ENCODE measurements at regions not wholly inside any gene's neighbourhood (a gene's known extent, or its start where the extent isn't known, plus 50 kb on each side); places are given as distances from the start of the nearest gene placed in this dataset.

- no peak overlapping the region for H3K4me2 ChIP-seq (ENCODE audit: low read depth, low read length, poor library complexity, severe bottlenecking)
- no peaks in the 10 kb centered on the region for H3K79me2 ChIP-seq (ENCODE audit: low read length)
Observed at GRCh38 chr9:118313965-118314364, 609.8 kb downstream of the TLR4 start.

GRCh38 chr9:118316831-118317343 lies 612.7 kb downstream of the TLR4 start:
- no peaks in the 10 kb centered on the region for H3K79me2 ChIP-seq (ENCODE audit: low read length)
- H3K9me3 ChIP-seq (ENCODE audit: low read length) = peaks cover 9% of the 10 kb centered on the region
- H3K36me3 ChIP-seq (ENCODE audit: insufficient read depth, low read length) = no peaks in the 10 kb centered on the region
- H3K27ac ChIP-seq (ENCODE audit: low read length) = no peak overlapping the region
- no peaks in the 10 kb centered on the region for H3K27me3 ChIP-seq (ENCODE audit: low read length)
- DNase-seq = no peak
- H3K9ac ChIP-seq (ENCODE audit: low read length) = no peak overlapping the region
- H4K20me1 ChIP-seq (ENCODE audit: insufficient read depth, low read depth, low read length) = no peaks in the 10 kb centered on the region
- H2AFZ ChIP-seq (ENCODE audit: low read length) = no peak overlapping the region
- no peak overlapping the region for H3K4me3 ChIP-seq (ENCODE audit: low read length)
- no peak overlapping the region for H3K4me2 ChIP-seq (ENCODE audit: low read depth, low read length, poor library complexity, severe bottlenecking)
- H3K9me2 ChIP-seq (replicated peaks; ENCODE audit: insufficient read depth, low read length) = no peaks in the 10 kb centered on the region
- no peaks in the 10 kb centered on the region for H3K4me1 ChIP-seq (ENCODE audit: low read length)

More at GRCh38 chr9:118313965-118314364, 609.8 kb downstream of the TLR4 start:
- H3K4me1 ChIP-seq (ENCODE audit: low read length) = no peaks in the 10 kb centered on the region
- H3K9me2 ChIP-seq (replicated peaks; ENCODE audit: insufficient read depth, low read length) = no peaks in the 10 kb centered on the region
- H3K36me3 ChIP-seq (ENCODE audit: insufficient read depth, low read length) = no peaks in the 10 kb centered on the region
- no peak for DNase-seq
- peaks cover 30% of the 10 kb centered on the region for H3K9me3 ChIP-seq (ENCODE audit: low read length)
- no peaks in the 10 kb centered on the region for H3K27me3 ChIP-seq (ENCODE audit: low read length)
- no peaks in the 10 kb centered on the region for H4K20me1 ChIP-seq (ENCODE audit: insufficient read depth, low read depth, low read length)
- H2AFZ ChIP-seq (ENCODE audit: low read length) = no peak overlapping the region
- no peak overlapping the region for H3K27ac ChIP-seq (ENCODE audit: low read length)
- no peak overlapping the region for H3K4me3 ChIP-seq (ENCODE audit: low read length)
- no peak overlapping the region for H3K9ac ChIP-seq (ENCODE audit: low read length)

GRCh38 chr9:118318770-118319431 lies 614.7 kb downstream of the TLR4 start:
- H4K20me1 ChIP-seq (ENCODE audit: insufficient read depth, low read depth, low read length) = no peaks in the 10 kb centered on the region
- H3K4me1 ChIP-seq (ENCODE audit: low read length) = no peaks in the 10 kb centered on the region
- no peak overlapping the region for H3K4me3 ChIP-seq (ENCODE audit: low read length)

GRCh38 chr9:118321788-118322187 lies 617.6 kb downstream of the TLR4 start:
- Histone ChIP-seq H3K9me3 (ENCODE audit: low read length) (no peaks in the 10 kb centered on the region; the same call in none of the 2 replicates), H3K36me3 (ENCODE audit: insufficient read depth, low read length) (no peaks in the 10 kb centered on the region)

More at GRCh38 chr9:118318770-118319431, 614.7 kb downstream of the TLR4 start:
- Histone ChIP-seq H3K9me2 (replicated peaks; ENCODE audit: insufficient read depth, low read length) (no peaks in the 10 kb centered on the region), H3K79me2 (ENCODE audit: low read length) (no peaks in the 10 kb centered on the region), H3K9ac (ENCODE audit: low read length) (no peak overlapping the region), H2AFZ (ENCODE audit: low read length) (no peak overlapping the region), H3K36me3 (ENCODE audit: insufficient read depth, low read length) (no peaks in the 10 kb centered on the region), H3K4me2 (ENCODE audit: low read depth, low read length, poor library complexity, severe bottlenecking) (no peak overlapping the region), H3K9me3 (ENCODE audit: low read length) (peaks cover 9% of the 10 kb centered on the region), H3K27me3 (ENCODE audit: low read length) (no peaks in the 10 kb centered on the region), H3K27ac (ENCODE audit: low read length) (no peak overlapping the region)
- DNase-seq = no peak

GRCh38 chr9:118324706-118325105 lies 620.5 kb downstream of the TLR4 start:
- H3K4me3 ChIP-seq (ENCODE audit: low read length) = no peak overlapping the region
- H2AFZ ChIP-seq (ENCODE audit: low read length) = no peak overlapping the region
- no peaks in the 10 kb centered on the region for H3K36me3 ChIP-seq (ENCODE audit: insufficient read depth, low read length)
- H3K27ac ChIP-seq (ENCODE audit: low read length) = no peak overlapping the region
- no peaks in the 10 kb centered on the region for H3K27me3 ChIP-seq (ENCODE audit: low read length)
- no peak overlapping the region for H3K4me2 ChIP-seq (ENCODE audit: low read depth, low read length, poor library complexity, severe bottlenecking)
- no peaks in the 10 kb centered on the region; the same call in 1 of the 2 replicates for H3K9me3 ChIP-seq (ENCODE audit: low read length)
- no peaks in the 10 kb centered on the region for H3K9me2 ChIP-seq (replicated peaks; ENCODE audit: insufficient read depth, low read length)
- H3K4me1 ChIP-seq (ENCODE audit: low read length) = no peaks in the 10 kb centered on the region
- H3K9ac ChIP-seq (ENCODE audit: low read length) = no peak overlapping the region
- DNase-seq = no peak
- no peaks in the 10 kb centered on the region for H3K79me2 ChIP-seq (ENCODE audit: low read length)
- H4K20me1 ChIP-seq (ENCODE audit: insufficient read depth, low read depth, low read length) = no peaks in the 10 kb centered on the region

More at GRCh38 chr9:118321788-118322187, 617.6 kb downstream of the TLR4 start:
- H3K9me2 ChIP-seq (replicated peaks; ENCODE audit: insufficient read depth, low read length) = no peaks in the 10 kb centered on the region
- H3K79me2 ChIP-seq (ENCODE audit: low read length) = no peaks in the 10 kb centered on the region
- H3K4me1 ChIP-seq (ENCODE audit: low read length) = no peaks in the 10 kb centered on the region
- no peak overlapping the region for H3K4me2 ChIP-seq (ENCODE audit: low read depth, low read length, poor library complexity, severe bottlenecking)
- H2AFZ ChIP-seq (ENCODE audit: low read length) = no peak overlapping the region
- no peak for DNase-seq
- H3K27ac ChIP-seq (ENCODE audit: low read length) = no peak overlapping the region
- no peaks in the 10 kb centered on the region for H4K20me1 ChIP-seq (ENCODE audit: insufficient read depth, low read depth, low read length)
- no peaks in the 10 kb centered on the region for H3K27me3 ChIP-seq (ENCODE audit: low read length)
- no peak overlapping the region for H3K4me3 ChIP-seq (ENCODE audit: low read length)
- H3K9ac ChIP-seq (ENCODE audit: low read length) = no peak overlapping the region

- Histone ChIP-seq H3K9me3 (ENCODE audit: low read length) (no peaks in the 10 kb centered on the region; the same call in 1 of the 2 replicates), H3K79me2 (ENCODE audit: low read length) (no peaks in the 10 kb centered on the region), H3K9me2 (replicated peaks; ENCODE audit: insufficient read depth, low read length) (no peaks in the 10 kb centered on the region), H3K4me1 (ENCODE audit: low read length) (no peaks in the 10 kb centered on the region), H4K20me1 (ENCODE audit: insufficient read depth, low read depth, low read length) (no peaks in the 10 kb centered on the region), H3K36me3 (ENCODE audit: insufficient read depth, low read length) (no peaks in the 10 kb centered on the region), H3K27me3 (ENCODE audit: low read length) (no peaks in the 10 kb centered on the region), H3K27ac (ENCODE audit: low read length) (no peak overlapping the region), H3K4me3 (ENCODE audit: low read length) (no peak overlapping the region), H3K4me2 (ENCODE audit: low read depth, low read length, poor library complexity, severe bottlenecking) (no peak overlapping the region), H2AFZ (ENCODE audit: low read length) (no peak overlapping the region), H3K9ac (ENCODE audit: low read length) (no peak overlapping the region)
- no peak for DNase-seq
Observed at GRCh38 chr9:118325757-118326156, 621.6 kb downstream of the TLR4 start.

- Histone ChIP-seq H3K4me3 (ENCODE audit: low read length) (no peak overlapping the region), H3K9me2 (replicated peaks; ENCODE audit: insufficient read depth, low read length) (no peaks in the 10 kb centered on the region), H3K4me2 (ENCODE audit: low read depth, low read length, poor library complexity, severe bottlenecking) (no peak overlapping the region), H3K27ac (ENCODE audit: low read length) (no peak overlapping the region), H3K79me2 (ENCODE audit: low read length) (no peaks in the 10 kb centered on the region), H3K36me3 (ENCODE audit: insufficient read depth, low read length) (no peaks in the 10 kb centered on the region), H3K27me3 (ENCODE audit: low read length) (no peaks in the 10 kb centered on the region), H4K20me1 (ENCODE audit: insufficient read depth, low read depth, low read length) (no peaks in the 10 kb centered on the region), H3K4me1 (ENCODE audit: low read length) (no peaks in the 10 kb centered on the region), H3K9me3 (ENCODE audit: low read length) (no peaks in the 10 kb centered on the region; the same call in 1 of the 2 replicates), H3K9ac (ENCODE audit: low read length) (no peak overlapping the region), H2AFZ (ENCODE audit: low read length) (no peak overlapping the region)
- DNase-seq = no peak
Observed at GRCh38 chr9:118326326-118326725, 622.1 kb downstream of the TLR4 start.

- Histone ChIP-seq H3K79me2 (ENCODE audit: low read length) (no peaks in the 10 kb centered on the region), H3K4me2 (ENCODE audit: low read depth, low read length, poor library complexity, severe bottlenecking) (no peak overlapping the region), H3K4me1 (ENCODE audit: low read length) (no peaks in the 10 kb centered on the region), H3K27ac (ENCODE audit: low read length) (no peak overlapping the region), H3K9me2 (replicated peaks; ENCODE audit: insufficient read depth, low read length) (no peaks in the 10 kb centered on the region), H4K20me1 (ENCODE audit: insufficient read depth, low read depth, low read length) (no peaks in the 10 kb centered on the region), H3K4me3 (ENCODE audit: low read length) (no peak overlapping the region), H2AFZ (ENCODE audit: low read length) (no peak overlapping the region), H3K36me3 (ENCODE audit: insufficient read depth, low read length) (no peaks in the 10 kb centered on the region), H3K9me3 (ENCODE audit: low read length) (no peaks in the 10 kb centered on the region; the same call in 1 of the 2 replicates), H3K27me3 (ENCODE audit: low read length) (no peaks in the 10 kb centered on the region), H3K9ac (ENCODE audit: low read length) (no peak overlapping the region)
- DNase-seq = no peak
Observed at GRCh38 chr9:118330191-118330986, 626.2 kb downstream of the TLR4 start.
